ENCODE measurements at regions not wholly inside any gene's neighbourhood (a gene's known extent, or its start where the extent isn't known, plus 50 kb on each side); places are given as distances from the start of the nearest gene placed in this dataset.
A peak's percentile ranks its signal among the peaks of the same experiment; 100 is the strongest.

- no peak for DNase-seq (ENCODE audit: low spot score)
Measured at GRCh38 chr1:209500993-209501392, 82.5 kb upstream of the CAMK1G start.

DNA sequence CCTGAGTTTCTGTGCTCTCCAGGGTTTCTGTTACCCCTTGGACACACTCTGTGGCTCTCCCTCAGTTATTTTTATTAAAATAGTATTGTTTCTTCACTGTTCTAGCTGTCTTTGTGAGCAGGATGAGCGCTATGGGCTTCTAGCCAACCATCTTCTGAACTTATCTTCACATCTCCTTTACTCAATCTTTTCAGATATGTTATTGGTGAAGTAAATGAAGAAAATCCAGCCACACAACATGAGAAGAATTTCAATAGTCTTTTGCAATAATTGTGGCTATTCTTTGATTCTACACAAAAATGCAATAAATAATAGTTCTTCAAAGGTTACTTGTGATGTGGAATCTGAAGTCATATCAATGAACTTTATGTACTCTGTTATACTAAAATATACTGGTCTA, 80.3 kb upstream of the CAMK1G start:
- no peak for DNase-seq (ENCODE audit: low spot score)

DNA sequence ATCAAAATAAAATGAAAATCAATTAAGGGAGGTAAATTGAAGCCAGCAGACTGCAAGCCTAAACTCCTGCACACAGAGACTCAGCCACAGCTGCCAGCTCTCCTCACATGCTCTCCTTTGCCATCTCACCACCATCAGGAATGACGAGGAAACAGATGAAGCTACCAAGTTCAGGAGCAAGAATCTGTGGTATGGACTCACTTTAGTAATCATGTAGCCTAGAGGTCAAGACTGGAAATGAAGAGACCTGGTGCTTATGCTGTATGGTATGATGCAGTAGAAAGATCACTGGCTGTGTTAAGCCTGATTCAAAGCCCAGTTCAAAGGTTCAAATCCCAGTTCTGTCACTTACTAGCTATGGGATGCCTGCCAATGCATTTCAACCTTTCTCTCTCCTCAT, 78.9 kb upstream of the CAMK1G start:
- no peak for DNase-seq (ENCODE audit: low spot score)

DNA sequence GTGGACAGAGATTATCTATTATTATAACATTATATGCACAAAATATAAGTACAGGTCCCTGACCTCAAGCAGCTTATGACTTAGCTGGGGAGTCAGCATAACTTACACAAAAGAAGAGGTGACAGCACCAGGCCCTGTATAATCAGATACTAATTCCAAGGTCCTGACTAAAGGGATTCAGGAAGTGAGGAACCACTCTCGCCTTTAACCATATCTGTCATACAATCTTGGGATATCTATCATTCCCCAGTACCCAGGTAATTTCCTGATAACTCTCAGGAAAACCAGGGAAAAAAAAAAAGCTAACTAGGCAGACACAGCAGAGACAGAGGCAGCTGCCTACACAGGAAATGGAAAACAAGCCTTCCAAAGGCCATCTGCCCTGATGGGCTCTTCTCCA, 78.5 kb upstream of the CAMK1G start:
- no peak for DNase-seq (ENCODE audit: low spot score)

GRCh38 chr1:209506101-209506500, 77.4 kb upstream of the CAMK1G start:
- no peak for DNase-seq (ENCODE audit: low spot score)

- no peak for DNase-seq (ENCODE audit: low spot score)
Measured at GRCh38 chr1:209509039-209509438, 74.5 kb upstream of the CAMK1G start.

GRCh38 chr1:209510063-209510462, 73.5 kb upstream of the CAMK1G start:
- DNase-seq (ENCODE audit: low spot score): no peak

DNA sequence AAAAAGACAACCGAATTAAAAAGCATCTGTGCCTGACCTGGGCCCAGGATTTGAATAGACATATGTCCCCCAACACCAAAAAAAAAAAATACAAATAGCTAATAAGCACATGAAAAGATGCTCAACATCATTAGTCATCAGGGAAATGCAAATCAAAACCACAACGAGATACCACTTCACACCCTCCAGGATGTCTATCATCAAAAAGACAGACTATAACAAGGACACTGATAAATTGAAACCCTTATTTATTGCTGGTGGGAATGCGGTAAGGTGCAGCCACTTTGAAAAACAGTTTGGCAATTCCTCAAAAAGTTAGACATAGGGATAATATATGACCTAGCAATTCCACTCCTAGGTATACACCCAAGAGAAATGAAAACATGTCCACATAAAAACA, 72.3 kb upstream of the CAMK1G start:
- DNase-seq (ENCODE audit: low spot score): no peak

GRCh38 chr1:209512821-209513220, 70.7 kb upstream of the CAMK1G start:
- DNase-seq (ENCODE audit: low spot score): no peak

GRCh38 chr1:209513226-209513625, 70.3 kb upstream of the CAMK1G start:
- no peak for DNase-seq (ENCODE audit: low spot score)

DNA sequence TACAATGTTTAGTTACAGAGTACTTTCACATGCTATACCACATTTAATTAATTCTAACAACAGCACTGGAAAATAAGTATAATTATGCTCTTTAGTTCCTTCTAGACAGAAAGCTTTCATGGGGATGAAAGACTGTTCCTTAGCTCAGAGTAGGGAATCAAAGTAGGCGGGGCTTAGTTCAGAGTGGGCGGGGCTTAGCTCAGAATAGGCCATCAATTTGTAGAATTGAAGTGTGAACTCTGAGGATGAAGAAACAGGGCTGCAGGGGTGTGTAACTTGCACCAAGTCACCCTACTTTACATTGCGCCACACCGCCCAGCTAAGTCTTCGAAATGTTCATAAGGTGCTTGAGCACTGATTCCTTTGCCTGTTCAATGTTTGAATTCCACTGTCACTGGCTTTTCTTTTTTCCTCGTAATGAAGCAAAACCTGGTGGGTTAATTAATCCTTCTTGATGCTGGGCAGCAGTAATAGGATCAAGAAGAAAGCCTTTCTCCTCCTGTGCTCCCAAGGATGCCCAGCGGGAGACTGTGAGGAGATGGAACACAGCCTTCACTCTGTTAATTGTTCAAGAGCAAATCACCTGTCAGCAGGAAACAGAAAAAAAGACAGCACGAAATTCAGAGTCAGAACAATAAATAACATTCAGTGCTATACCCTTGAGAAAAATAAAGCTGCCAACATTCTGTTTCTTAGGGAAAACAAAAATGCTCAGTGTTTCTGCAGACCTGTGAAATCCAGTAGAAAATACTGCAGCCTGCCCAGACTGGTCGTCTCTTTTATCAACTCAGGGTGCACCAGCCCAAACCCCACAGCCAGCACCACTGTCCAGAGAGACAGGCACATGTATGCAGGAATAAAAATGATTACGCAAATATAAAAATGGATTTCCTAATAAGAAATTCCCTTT, 66.5 kb upstream of the CAMK1G start:
- DNase-seq (ENCODE audit: low spot score): no peak

- no peak for DNase-seq (ENCODE audit: low spot score)
Measured at GRCh38 chr1:209517681-209518050, 65.8 kb upstream of the CAMK1G start.

DNA sequence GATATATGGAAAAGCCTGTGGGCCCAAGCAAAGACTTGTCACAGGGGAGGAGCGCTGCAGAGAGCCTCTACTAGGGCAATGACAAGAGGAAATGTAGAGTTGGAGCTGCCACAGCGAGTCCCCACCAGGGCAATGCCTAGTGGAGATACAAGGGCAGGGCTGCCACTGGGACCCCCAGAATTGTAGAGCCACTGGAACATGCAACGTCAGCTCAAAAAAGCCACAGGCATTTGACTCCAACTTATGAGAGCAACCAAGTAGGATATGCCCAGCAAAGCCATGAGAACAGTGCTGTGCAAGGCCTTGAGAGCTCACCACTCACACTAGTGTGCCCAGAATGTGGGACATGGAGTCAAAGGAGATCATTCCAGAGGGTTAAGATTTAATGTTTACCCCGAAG, 63.7 kb upstream of the CAMK1G start:
- DNase-seq (ENCODE audit: low spot score): no peak

DNA sequence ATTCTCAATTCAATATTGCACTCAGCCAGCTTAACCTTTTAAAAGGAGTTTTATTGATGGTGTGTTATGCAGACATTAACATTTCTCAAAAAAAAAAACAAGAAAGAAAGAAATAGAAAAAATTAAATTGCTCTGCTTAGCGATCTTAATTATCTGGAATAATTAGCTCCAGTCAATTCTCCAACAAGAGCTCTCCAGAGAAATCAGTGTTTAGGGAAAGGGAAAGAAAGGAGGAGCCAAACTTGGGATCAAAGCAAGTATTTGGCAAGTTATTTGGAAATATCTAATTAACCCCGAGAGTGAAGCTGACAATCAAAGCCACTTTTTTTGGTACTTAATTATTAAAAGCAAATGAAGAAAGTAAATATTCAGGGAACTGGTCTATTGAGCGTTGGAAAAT, 60.7 kb upstream of the CAMK1G start:
- no peak for DNase-seq (ENCODE audit: low spot score)

GRCh38 chr1:209526137-209526536, 57.4 kb upstream of the CAMK1G start:
- no peak for DNase-seq (ENCODE audit: low spot score)

DNA sequence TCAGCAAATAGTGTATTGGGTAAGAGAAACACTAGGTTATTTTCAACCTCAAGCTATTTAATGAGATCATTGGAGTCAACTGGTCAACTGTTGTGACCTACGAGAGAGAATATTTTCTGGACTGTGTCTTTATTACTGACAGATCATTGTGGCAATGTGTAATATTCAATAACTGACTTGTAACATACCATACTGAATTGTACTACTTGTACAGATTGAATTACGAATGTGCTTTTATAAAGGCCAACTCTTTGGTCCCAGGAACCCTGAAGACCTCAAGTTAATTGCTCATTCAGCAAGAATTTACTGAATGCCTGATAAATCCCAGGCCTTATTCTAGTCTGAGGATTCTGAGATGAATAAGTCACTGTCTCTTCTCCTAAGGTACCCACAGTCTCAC, 56.1 kb upstream of the CAMK1G start:
- no peak for DNase-seq (ENCODE audit: low spot score)

DNA sequence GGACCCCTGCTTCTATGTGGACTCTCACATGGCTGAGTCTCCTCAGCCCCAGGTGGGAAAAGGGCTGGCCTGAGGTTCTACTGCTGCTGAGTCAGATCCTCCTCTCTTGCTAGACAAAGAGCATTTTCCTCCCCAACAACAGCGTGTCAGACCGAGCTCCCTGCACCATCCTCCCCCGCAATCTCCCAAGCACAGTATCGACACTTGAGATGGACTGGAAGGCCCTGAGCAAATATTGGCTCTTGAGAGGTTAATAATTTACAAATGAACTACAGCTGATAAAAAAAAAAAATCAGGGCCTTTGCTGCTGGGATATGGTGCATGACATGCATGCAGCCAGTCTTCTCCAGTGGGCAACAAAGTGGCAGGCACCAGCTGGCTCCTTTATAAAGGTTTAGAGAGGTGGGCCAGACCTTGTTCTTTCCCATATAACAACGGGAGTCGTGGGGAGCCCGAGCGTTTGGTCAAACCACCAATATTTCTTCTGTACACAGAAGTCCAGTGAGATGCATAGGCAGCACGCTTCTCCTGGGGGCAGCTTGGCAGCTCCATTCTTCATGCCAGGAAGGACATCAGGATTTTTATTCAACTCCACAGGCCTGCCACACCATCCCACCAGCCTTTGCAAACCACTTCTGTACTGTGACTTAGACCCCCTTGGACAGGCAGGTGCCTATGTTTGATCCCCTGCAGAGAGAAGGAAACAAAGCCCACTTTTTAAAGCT, 55.4 kb upstream of the CAMK1G start:
- peak; percentile 65 for DNase-seq (ENCODE audit: low spot score)

- no peak for DNase-seq (ENCODE audit: low spot score)
Measured at GRCh38 chr1:209529233-209529632, 54.3 kb upstream of the CAMK1G start.

DNA sequence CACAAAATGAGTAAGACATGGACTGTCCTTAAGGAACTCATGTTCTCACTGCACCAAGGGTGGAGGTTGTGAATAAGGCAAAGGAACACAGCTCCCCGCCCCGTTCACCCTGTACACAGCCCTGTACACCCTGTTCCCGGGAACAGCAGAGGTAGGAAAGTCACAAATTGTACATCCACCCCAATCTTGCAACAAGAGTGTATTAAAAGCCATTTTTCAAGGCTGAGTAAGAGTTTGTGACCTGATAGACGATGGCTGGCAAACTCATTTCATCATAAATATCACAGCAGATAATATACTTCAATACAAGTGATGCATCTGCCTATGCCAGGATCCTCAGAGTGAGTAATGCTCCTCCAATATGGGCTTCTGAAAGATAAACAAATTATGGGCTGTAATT, 52.5 kb upstream of the CAMK1G start:
- no peak for DNase-seq (ENCODE audit: low spot score)

GRCh38 chr1:209531549-209531948, 52.0 kb upstream of the CAMK1G start:
- no peak for DNase-seq (ENCODE audit: low spot score)
